Neuronal stem cell (in vitro differentiated cells): ENCODE measurements at regions not wholly inside any gene's neighbourhood (a gene's known extent, or its start where the extent isn't known, plus 50 kb on each side); places are given as distances from the start of the nearest gene placed in this dataset.

ENCODE experiments used
- DNase-seq: peaks from one replicate; pipeline ENCODE4 v3.0.0-alpha.2; 2013; ENCODE audit warnings: low spot score
- H2AFZ ChIP-seq: one replicate; pipeline ENCODE4 v1.6.1; 2013; ENCODE audit warnings: mild to moderate bottlenecking, low read length, inconsistent platforms
- H2AK5ac ChIP-seq: 2 replicates; pipeline ENCODE4 v1.6.1; 2013; ENCODE audit warnings: low read depth, mild to moderate bottlenecking, inconsistent platforms, low read length, moderate library complexity, mixed read lengths
- H2BK120ac ChIP-seq: 2 replicates; pipeline ENCODE4 v1.6.1; 2013; ENCODE audit warnings: low read depth, mild to moderate bottlenecking, inconsistent platforms, low read length, moderate library complexity, mixed read lengths
- H2BK12ac ChIP-seq: one replicate; pipeline ENCODE4 v1.6.1; 2013; ENCODE audit warnings: low read length, inconsistent platforms
- H2BK15ac ChIP-seq: 2 replicates; pipeline ENCODE4 v1.6.1; 2013; ENCODE audit warnings: mild to moderate bottlenecking, low read length, inconsistent platforms, mixed read lengths
- H2BK5ac ChIP-seq: one replicate; pipeline ENCODE4 v1.6.1; 2013; ENCODE audit warnings: inconsistent platforms, mild to moderate bottlenecking, low read length, moderate library complexity
- H3K14ac ChIP-seq: one replicate; pipeline ENCODE4 v1.6.1; 2013; ENCODE audit warnings: low read length, inconsistent platforms
- H3K18ac ChIP-seq: 2 replicates; pipeline ENCODE4 v1.6.1; 2013; ENCODE audit warnings: low read length, inconsistent platforms
- H3K23ac ChIP-seq: 2 replicates; pipeline ENCODE4 v1.6.1; 2013; ENCODE audit warnings: low read depth, mild to moderate bottlenecking, mixed read lengths, low read length, inconsistent platforms; ENCODE audit not compliant: poor library complexity
- H3K27ac ChIP-seq: replicated peaks from 3 replicates; pipeline ENCODE4 v1.5.1; 2013; ENCODE audit warnings: low read length, inconsistent platforms
- H3K27me3 ChIP-seq, 3 experiments: 2 replicates each; pipeline ENCODE4 v1.6.1; 2013; ENCODE audit warnings: low read length in 3 of 3, mild to moderate bottlenecking in 2 of 3, inconsistent platforms in 1 of 3, low read depth in 1 of 3, mixed read lengths in 1 of 3, moderate library complexity in 1 of 3; ENCODE audit not compliant: control insufficient read depth in 3 of 3, insufficient read depth in 3 of 3
- H3K36me3 ChIP-seq, 2 donors: replicated peaks in 1 of 2; 2 replicates each; pipeline ENCODE4 v1.6.1; 2013; ENCODE audit warnings: low read length in 2 of 2; ENCODE audit not compliant: control insufficient read depth in 2 of 2, insufficient read depth in 2 of 2
- H3K4ac ChIP-seq: 2 replicates; pipeline ENCODE4 v1.6.1; 2013; ENCODE audit warnings: inconsistent platforms, mild to moderate bottlenecking, low read length, moderate library complexity
- H3K4me1 ChIP-seq, 2 donors: 1 replicate in 1 of 2; 2 replicates in 1 of 2; pipeline ENCODE4 v1.6.1; 2013; ENCODE audit warnings: low read length in 2 of 2, low read depth in 1 of 2; ENCODE audit not compliant: control insufficient read depth in 2 of 2, insufficient read depth in 1 of 2
- H3K4me2 ChIP-seq: one replicate; pipeline ENCODE4 v1.6.1; 2013; ENCODE audit warnings: mild to moderate bottlenecking, low read length, inconsistent platforms; ENCODE audit not compliant: insufficient read depth, poor library complexity, severe bottlenecking
- H3K4me3 ChIP-seq, 2 donors: 2 replicates each; pipeline ENCODE4 v1.5.1; 2013; ENCODE audit warnings: low read length in 2 of 2, mild to moderate bottlenecking in 2 of 2, inconsistent platforms in 1 of 2, moderate library complexity in 1 of 2
- H3K79me1 ChIP-seq: one replicate; pipeline ENCODE4 v1.6.1; 2013; ENCODE audit warnings: low read depth, mild to moderate bottlenecking, inconsistent platforms, low read length, moderate library complexity
- H3K9ac ChIP-seq: one replicate; pipeline ENCODE4 v1.6.1; 2013; ENCODE audit warnings: mild to moderate bottlenecking, low read depth, low read length, inconsistent platforms; ENCODE audit not compliant: poor library complexity
- H3K9me3 ChIP-seq, 2 donors: replicated peaks in 1 of 2; 2 replicates each; pipeline versions ENCODE3 to v1.6.1; 2013; ENCODE audit warnings: low read length in 2 of 2, mild to moderate bottlenecking in 2 of 2, inconsistent platforms in 1 of 2, low read depth in 1 of 2, mixed read lengths in 1 of 2, moderate library complexity in 1 of 2; ENCODE audit not compliant: control insufficient read depth in 2 of 2, insufficient read depth in 1 of 2
- H4K8ac ChIP-seq: one replicate; pipeline ENCODE4 v1.6.1; 2013; ENCODE audit warnings: low read depth, mild to moderate bottlenecking, inconsistent platforms, low read length, moderate library complexity
- H4K91ac ChIP-seq: one replicate; pipeline ENCODE4 v1.6.1; 2013; ENCODE audit warnings: low read length, low read depth, mild to moderate bottlenecking, inconsistent platforms; ENCODE audit not compliant: poor library complexity
- WGBS, 2 donors: extraction: QIAGEN DNeasy Blood & Tissue Kit; methylation state at CpG; one replicate each; pipeline ENCODE4 v1.1.7; 2013; ENCODE audit warnings: missing lambda C conversion rate in 2 of 2, mixed read lengths in 1 of 2; ENCODE audit not compliant: insufficient read length in 2 of 2, insufficient replicate concordance in 1 of 2; ENCODE audit errors: extremely low coverage in 2 of 2; 5-methylcytosine and 5-hydroxymethylcytosine counted together

GRCh38 chr4:19259920-19260319 lies 991.8 kb upstream of the SLIT2 start:
- Histone ChIP-seq H2BK5ac (no peak overlapping the region), H3K79me1 (no peaks in the 10 kb centered on the region), H3K14ac (no peak overlapping the region), H3K9ac (no peak overlapping the region), H3K4me2 (no peak overlapping the region), H3K36me3 (no peaks in the 10 kb centered on the region), H3K27me3 (no peaks in the 10 kb centered on the region), H3K4me3 (no peak overlapping the region), H2AK5ac (no peak overlapping the region), H3K23ac (no peak overlapping the region), H2BK120ac (no peak overlapping the region), H2BK15ac (no peak overlapping the region), H2BK12ac (no peak overlapping the region), H3K27ac (no peak overlapping the region), H4K8ac (no peak overlapping the region), H3K4me1 (no peaks in the 10 kb centered on the region), H2AFZ (no peak overlapping the region), H3K4ac (no peak overlapping the region), H3K18ac (no peak overlapping the region), H4K91ac (no peak overlapping the region), H3K9me3 (peaks cover 2 to 6% of the 10 kb centered on the region in 2 donors)
- no peak for DNase-seq
- WGBS, 2 donors = no CpG with 5 or more reads among the region's 1 CpG

DNA sequence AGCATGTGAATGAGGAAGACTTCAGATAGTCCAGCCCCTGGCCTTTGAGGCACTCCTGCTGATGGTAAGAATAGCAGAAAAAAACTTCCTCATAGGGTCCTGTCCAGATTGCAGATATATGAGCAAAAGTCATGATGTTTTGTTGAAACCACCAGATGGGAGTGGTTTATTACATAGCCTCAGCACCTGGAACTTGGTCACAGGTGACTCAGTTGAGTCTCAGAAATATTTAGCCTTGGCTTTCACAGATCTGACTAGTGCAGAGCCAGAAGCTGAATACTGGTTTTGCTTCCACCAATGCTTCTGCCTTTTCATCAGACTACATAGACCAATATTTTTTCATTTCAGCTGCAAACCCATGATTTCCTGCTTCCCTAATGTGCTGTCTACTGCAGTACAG lies 994.9 kb upstream of the SLIT2 start:
- Histone ChIP-seq H3K14ac (no peak overlapping the region), H3K23ac (no peak overlapping the region), H3K4ac (no peak overlapping the region), H3K36me3 (no peaks in the 10 kb centered on the region), H3K4me2 (no peak overlapping the region), H3K4me3 (no peak overlapping the region), H3K18ac (no peak overlapping the region), H2AK5ac (no peak overlapping the region), H4K91ac (no peak overlapping the region), H3K4me1 (no peaks in the 10 kb centered on the region), H2AFZ (no peak overlapping the region), H3K27me3 (no peaks in the 10 kb centered on the region), H2BK120ac (no peak overlapping the region), H2BK12ac (no peak overlapping the region), H2BK15ac (no peak overlapping the region), H3K27ac (no peak overlapping the region), H3K9ac (no peak overlapping the region), H3K9me3 (peaks cover 4 to 8% of the 10 kb centered on the region in 2 donors), H2BK5ac (no peak overlapping the region), H3K79me1 (no peaks in the 10 kb centered on the region), H4K8ac (no peak overlapping the region)
- no peak for DNase-seq

DNA sequence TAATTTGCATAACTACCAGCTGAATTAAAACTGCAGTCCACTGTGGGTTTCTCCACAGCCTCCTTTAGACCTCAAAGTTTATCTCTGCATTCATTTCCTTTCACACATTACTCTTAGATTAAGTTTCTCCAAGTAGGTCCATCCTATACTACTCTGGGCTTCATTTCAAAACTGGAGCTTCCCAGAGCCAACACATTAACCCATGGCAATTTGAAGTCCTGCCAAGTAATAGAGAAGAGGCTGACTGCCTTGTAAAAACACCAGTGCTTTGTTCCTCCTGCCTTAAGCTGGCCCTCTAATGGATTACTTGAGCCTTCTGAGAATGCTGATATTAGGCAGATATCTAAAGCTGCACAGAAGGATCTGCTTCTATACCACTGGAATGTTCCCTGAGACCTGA lies 997.2 kb upstream of the SLIT2 start:
- no peak overlapping the region for H3K4me2 ChIP-seq
- H2BK15ac ChIP-seq = no peak overlapping the region
- H3K14ac ChIP-seq = no peak overlapping the region
- H3K18ac ChIP-seq = no peak overlapping the region
- no peak overlapping the region for H2BK120ac ChIP-seq
- no peaks in the 10 kb centered on the region for H3K79me1 ChIP-seq
- H3K27me3 ChIP-seq = no peaks in the 10 kb centered on the region
- no peak overlapping the region for H3K23ac ChIP-seq
- no peak overlapping the region for H2AFZ ChIP-seq
- no peak overlapping the region for H4K91ac ChIP-seq
- H3K9ac ChIP-seq = no peak overlapping the region
- H3K4me1 ChIP-seq = no peaks in the 10 kb centered on the region
- no peak overlapping the region for H2BK5ac ChIP-seq
- no peak overlapping the region for H4K8ac ChIP-seq
- H2AK5ac ChIP-seq = no peak overlapping the region
- no peak overlapping the region for H3K27ac ChIP-seq
- peaks cover 4 to 10% of the 10 kb centered on the region in 2 donors for H3K9me3 ChIP-seq
- no peaks in the 10 kb centered on the region for H3K36me3 ChIP-seq
- no peak overlapping the region for H3K4ac ChIP-seq
- DNase-seq = no peak
- H3K4me3 ChIP-seq = no peak overlapping the region
- H2BK12ac ChIP-seq = no peak overlapping the region

DNA sequence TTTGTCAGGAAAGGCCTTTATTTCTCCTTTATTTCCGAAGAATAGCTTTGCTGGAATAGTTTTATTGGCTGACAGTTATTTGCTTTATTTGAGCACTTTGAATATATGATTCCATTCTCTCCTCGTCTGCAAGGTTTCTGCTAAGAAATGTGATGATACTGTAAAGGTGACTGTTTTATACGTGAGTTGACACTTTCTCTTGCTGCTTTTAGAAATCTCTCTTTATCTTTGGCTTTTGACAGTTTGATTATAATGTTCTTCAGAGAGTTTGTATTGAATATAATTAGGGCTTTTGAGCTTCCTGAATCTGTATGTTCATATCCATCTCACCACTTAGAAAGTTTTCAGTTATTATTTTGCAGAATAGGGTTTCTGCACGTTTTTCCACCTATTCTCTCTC lies 1003.7 kb upstream of the SLIT2 start:
- Histone ChIP-seq H3K4me3 (no peak overlapping the region), H4K91ac (no peak overlapping the region), H3K27me3 (no peaks in the 10 kb centered on the region), H2AK5ac (no peak overlapping the region), H3K14ac (no peak overlapping the region), H3K9me3 (peaks cover 2 to 5% of the 10 kb centered on the region in 2 donors), H3K27ac (no peak overlapping the region), H3K4me1 (no peaks in the 10 kb centered on the region), H3K18ac (no peak overlapping the region), H3K4me2 (no peak overlapping the region), H3K4ac (no peak overlapping the region), H3K9ac (no peak overlapping the region), H3K36me3 (no peaks in the 10 kb centered on the region), H2BK120ac (no peak overlapping the region), H4K8ac (no peak overlapping the region), H2BK12ac (no peak overlapping the region), H3K79me1 (no peaks in the 10 kb centered on the region), H2BK15ac (no peak overlapping the region), H2BK5ac (no peak overlapping the region), H2AFZ (no peak overlapping the region), H3K23ac (no peak overlapping the region)
- WGBS, 2 donors = no CpG with 5 or more reads among the region's 4 CpGs
- DNase-seq = no peak
